ENCODE measurements at regions not wholly inside any gene's neighbourhood (a gene's known extent, or its start where the extent isn't known, plus 50 kb on each side); places are given as distances from the start of the nearest gene placed in this dataset.
"Not testable (repeated sequence)": the region's sequence is repeated elsewhere in the genome, so short reads cannot be mapped to it uniquely, and the experiment has no call there.

DNA sequence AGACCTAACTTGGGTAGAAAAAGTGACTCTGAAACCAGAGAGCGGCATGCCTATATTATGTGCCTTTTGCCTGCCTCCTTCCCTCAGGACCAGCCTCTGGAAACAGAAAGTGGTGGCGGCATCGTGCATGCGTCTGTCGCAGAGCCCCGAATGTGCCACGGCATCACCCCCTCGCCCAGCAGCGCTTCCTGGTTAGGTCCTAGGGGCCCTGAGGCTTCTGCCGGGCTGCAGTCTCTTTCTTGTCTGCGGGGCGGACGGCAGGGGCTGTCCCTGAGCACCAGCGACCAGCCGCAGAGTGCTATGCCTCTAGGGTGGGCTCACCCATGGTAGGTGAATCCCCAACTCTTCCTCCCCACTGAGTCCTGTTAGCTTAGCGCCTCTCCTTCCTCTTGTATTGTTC lies 68.7 kb downstream of the VSIG4 start:
- H3K9me3 Mint-ChIP-seq, result no peaks in the 10 kb centered on the region
- H3K4me1 Mint-ChIP-seq (ENCODE audit: low read depth), result no peaks in the 10 kb centered on the region
- no peak overlapping the region for H3K27ac Mint-ChIP-seq
- H3K36me3 Mint-ChIP-seq (ENCODE audit: low read depth), result no peaks in the 10 kb centered on the region
- no peak overlapping the region for H3K4me3 Mint-ChIP-seq
- no peaks in the 10 kb centered on the region for H3K27me3 Mint-ChIP-seq

DNA sequence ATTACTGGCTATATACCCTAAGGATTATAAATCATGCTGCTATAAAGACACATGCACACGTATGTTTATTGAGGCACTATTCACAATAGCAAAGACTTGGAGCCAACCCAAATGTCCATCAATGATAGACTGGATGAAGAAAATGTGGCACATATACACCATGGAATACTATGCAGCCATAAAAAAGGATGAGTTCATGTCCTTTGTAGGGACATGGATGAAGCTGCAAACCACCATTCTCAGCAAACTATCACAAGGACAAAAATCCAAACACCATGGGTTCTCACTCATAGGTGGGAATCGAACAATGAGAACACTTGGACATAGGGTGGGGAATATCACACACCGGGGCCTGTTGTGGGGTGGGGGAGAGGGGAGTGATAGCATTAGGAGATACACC lies 72.7 kb downstream of the VSIG4 start:
- H3K27me3 Mint-ChIP-seq; H3K4me3 Mint-ChIP-seq; H3K9me3 Mint-ChIP-seq; H3K36me3 Mint-ChIP-seq (ENCODE audit: low read depth); H3K4me1 Mint-ChIP-seq (ENCODE audit: low read depth); H3K27ac Mint-ChIP-seq: not testable (repeated sequence)

DNA sequence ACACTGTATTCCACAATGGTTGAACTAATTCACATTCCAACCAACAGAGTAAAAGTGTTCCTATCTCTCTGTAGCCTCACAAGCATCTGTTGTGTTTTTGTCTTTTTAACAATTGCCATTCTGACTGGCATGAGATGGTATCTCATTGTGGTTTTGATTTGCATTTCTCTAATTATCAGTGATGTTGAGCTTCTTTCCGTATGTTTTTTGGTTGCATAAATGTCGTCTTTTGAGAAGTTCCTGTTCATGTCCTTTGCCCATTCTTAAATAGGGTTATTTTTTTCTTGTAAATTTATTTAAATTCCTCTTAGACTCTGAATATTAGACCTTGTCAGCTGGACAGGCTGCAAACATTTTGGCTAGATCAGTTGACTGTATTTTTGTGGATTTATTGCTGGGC lies 78.2 kb downstream of the VSIG4 start:
- no peaks in the 10 kb centered on the region for H3K4me1 Mint-ChIP-seq (ENCODE audit: low read depth)

DNA sequence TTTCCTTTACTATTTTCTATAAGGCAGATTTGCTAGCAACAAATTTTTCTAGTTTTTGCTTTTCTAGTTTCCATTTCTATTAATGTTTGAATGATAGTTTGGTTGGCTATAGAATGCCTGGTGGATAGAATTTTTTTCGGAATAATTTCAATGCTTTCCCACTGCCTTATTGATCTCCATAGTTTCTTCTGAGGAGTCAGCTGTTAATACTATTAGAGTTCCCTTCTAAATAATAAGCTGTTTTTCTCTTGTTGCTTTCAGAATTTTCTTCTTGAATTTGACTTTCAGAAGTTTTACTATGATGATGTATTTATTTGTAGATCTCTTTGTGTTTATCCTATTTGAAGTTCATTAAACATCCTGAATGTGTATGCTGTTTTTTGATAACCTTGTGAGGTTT lies 91.8 kb downstream of the VSIG4 start:
- H3K36me3 Mint-ChIP-seq (ENCODE audit: low read depth), result no peaks in the 10 kb centered on the region
- no peaks in the 10 kb centered on the region for H3K27me3 Mint-ChIP-seq
- H3K9me3 Mint-ChIP-seq, result peaks cover 20% of the 10 kb centered on the region
- no peak overlapping the region for H3K27ac Mint-ChIP-seq
- H3K4me3 Mint-ChIP-seq, result no peak overlapping the region
- peaks cover 28% of the 10 kb centered on the region for H3K4me1 Mint-ChIP-seq (ENCODE audit: low read depth)

More for the DNA sequence above, 78.2 kb downstream of the VSIG4 start:
- Mint-ChIP-seq H3K36me3 (ENCODE audit: low read depth) (no peaks in the 10 kb centered on the region), H3K4me3 (no peak overlapping the region), H3K27ac (no peak overlapping the region), H3K27me3 (no peaks in the 10 kb centered on the region), H3K9me3 (peaks cover 10% of the 10 kb centered on the region)

DNA sequence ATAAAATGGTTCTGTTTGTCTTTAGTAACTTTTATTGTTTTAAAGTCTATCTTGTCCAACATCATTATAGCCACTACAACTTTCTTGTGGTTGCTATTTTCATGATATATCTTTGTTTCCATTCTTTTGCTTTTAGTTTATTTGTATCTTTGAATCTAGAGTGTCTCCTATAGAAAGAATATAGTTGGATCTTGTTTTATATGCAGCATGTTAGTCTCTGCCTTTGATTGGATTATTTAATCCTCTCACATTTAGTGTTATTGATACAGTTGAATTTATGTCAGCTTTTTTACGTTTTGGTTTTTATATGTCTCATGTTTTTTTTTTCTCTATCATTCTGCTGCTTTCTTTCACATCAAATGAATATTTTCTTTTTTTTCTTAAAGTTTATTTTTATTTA lies 98.1 kb downstream of the VSIG4 start:
- Mint-ChIP-seq H3K27me3 (no peaks in the 10 kb centered on the region), H3K27ac (no peak overlapping the region), H3K36me3 (ENCODE audit: low read depth) (peaks cover 4% of the 10 kb centered on the region), H3K9me3 (peaks cover 19% of the 10 kb centered on the region), H3K4me1 (ENCODE audit: low read depth) (peaks cover 17% of the 10 kb centered on the region), H3K4me3 (no peak overlapping the region)

DNA sequence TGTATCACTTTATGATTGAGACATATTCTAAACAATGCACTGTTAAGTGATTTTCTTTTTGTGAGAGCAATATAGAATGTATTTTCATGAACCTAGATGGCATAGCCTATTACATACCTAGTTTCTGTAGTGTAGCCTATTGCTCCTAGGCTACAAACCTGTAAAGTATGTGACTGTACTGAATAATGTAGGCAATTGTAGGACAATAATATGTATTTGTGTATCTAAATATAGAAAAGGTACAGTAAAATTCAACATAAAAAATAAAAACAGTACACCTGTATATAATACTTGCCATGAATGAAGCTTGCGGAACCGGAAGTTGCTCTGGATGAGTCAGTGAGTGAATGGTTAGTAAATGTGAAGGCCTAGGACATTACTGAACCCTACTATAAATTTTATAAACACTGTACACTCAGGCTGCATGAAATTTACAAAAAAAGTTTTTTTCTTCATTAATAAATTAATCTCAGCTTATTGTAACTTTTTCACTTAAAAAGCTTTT lies 106.7 kb downstream of the VSIG4 start:
- H3K36me3 Mint-ChIP-seq (ENCODE audit: low read depth), result peaks cover 4% of the 10 kb centered on the region
- H3K4me3 Mint-ChIP-seq, result no peak overlapping the region
- H3K27ac Mint-ChIP-seq, result no peak overlapping the region
- H3K27me3 Mint-ChIP-seq, result no peaks in the 10 kb centered on the region
- H3K4me1 Mint-ChIP-seq (ENCODE audit: low read depth), result peaks cover 15% of the 10 kb centered on the region
- H3K9me3 Mint-ChIP-seq, result no peaks in the 10 kb centered on the region

DNA sequence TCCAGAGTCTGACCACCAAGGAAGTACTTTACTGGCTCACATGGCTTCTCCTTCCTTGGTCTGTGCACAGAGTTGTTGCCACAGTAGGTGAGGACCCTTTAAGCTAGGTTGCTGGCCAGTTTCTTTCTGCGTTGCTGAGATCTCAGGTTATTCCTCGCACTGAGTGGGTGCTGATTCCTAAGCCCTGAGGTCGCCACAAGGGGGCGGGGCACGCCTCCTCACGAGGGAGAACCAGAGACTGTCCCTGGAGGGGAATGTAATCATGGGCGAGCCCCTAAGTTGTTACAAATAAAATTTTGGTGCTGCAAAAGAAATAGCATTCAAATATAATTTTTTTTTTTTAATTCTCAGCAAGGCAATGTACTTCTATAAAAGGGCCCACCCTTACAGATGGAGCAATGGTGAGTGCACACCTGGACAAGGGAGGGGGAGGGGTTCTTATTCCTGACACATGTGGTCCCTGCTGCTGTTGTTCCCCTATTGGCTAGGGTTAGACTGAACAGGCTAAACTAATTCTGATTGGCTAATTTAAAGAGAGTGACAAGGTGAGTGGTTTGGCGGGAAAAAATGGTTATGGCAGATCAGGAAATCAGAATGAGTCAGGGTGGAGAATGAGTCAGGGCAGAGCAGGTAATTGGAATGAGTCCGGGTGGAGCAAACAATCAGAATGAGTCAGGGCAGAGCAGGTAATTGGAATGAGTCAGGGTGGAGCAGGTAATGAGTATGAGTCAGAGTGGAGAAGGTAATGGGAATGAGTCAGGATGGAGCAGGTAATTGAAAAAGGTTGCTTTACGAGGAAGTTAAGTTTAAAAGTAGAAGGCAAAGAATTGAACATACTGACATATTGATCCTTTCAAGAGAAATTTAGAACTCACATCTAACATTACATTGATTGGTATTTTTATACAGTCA lies 107.5 kb downstream of the VSIG4 start:
- Mint-ChIP-seq H3K4me1 (ENCODE audit: low read depth) (peaks cover 19% of the 10 kb centered on the region), H3K4me3 (no peak overlapping the region), H3K27me3 (no peaks in the 10 kb centered on the region), H3K36me3 (ENCODE audit: low read depth) (peaks cover 9% of the 10 kb centered on the region), H3K27ac (peak overlapping the region; percentile 30), H3K9me3 (no peaks in the 10 kb centered on the region)

DNA sequence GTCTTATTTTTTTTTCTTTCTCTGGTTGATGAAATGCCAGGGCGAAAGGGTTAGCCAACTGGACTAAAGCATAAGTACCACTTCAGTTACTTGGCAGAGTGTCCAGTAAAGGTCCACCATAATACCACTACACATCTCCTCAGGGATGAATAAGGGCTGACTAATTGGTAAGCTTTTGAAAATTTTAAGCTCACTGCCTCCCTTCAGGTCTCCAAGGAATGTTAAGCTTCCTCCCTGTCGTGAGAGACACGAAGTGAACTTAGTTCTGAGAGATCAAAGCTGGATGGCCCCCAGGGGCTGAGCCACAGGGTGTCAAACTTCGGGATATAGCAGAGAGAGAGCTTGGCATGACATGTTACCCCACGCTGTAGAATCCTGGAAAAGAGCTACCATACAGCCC lies 111.4 kb downstream of the VSIG4 start:
- Mint-ChIP-seq H3K36me3 (ENCODE audit: low read depth) (peaks cover 11% of the 10 kb centered on the region), H3K4me3 (no peak overlapping the region), H3K27me3 (no peaks in the 10 kb centered on the region), H3K4me1 (ENCODE audit: low read depth) (peaks cover 59% of the 10 kb centered on the region), H3K27ac (no peak overlapping the region), H3K9me3 (no peaks in the 10 kb centered on the region)

DNA sequence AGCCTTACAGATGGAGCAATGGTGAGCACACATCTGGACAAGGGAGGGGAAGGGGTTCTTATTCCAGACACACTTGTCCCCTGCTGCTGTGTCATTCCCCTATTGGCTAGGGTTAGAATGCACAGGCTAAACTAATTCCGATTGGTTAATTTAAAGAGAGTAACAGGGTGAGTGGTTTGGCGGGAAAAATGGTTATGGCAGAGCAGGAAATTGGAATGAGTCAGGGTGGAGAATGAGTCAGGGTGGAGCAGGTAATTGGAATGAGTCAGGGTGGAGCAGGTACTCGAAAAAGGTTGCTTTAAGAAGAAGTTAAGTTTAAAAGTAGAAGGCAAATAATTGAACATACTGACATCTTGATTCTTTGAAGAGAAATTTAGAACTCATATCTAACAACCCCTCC lies 112.5 kb downstream of the VSIG4 start:
- peaks cover 63% of the 10 kb centered on the region for H3K4me1 Mint-ChIP-seq (ENCODE audit: low read depth)
- peak overlapping the region; percentile 67 for H3K27ac Mint-ChIP-seq
- not testable (repeated sequence) for H3K4me3 Mint-ChIP-seq; H3K27me3 Mint-ChIP-seq; H3K9me3 Mint-ChIP-seq; H3K36me3 Mint-ChIP-seq (ENCODE audit: low read depth)

DNA sequence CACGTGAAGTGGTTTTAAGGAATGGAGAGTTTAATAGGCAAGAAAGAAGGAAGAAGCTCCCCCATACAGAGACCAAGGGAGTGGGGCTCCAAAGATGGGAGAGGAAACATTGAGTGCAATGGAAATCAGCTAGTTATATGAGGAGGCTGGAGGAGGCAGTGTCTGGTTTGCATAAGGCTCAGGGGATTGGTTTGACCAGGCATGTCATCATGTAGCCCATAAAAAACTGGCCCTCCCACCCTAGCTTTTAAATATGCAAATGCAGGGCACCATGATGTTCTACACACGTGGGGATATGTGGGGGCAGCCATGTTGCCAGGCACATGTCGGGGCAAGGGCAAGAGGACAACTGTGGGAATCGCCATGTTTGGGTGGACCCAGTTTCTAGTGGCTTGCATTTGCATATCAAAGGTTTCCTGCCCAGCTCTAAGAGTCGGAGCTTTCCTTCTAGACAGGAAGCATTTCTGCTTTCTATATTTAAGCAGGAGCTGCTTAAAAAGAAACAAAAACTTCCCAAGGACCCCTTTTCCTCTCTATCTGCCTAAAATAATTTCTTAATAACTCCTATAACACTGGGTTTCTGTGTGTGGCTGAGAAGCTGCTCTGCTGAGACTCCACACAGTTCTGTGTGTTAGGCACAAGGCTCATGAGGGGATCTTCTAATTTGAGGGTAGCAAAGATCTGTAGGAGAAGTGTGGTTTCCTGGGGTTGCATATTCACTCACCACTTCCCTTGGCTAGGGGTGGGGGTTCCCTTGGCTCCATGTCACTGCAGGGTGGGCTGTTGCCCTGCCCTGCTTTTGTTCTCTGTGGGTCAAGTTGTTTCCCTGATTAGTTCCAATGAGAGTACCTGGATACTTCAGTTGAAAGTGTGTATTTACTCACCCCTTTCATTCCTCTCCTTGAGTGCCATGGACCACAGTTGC lies 113.5 kb downstream of the VSIG4 start:
- H3K9me3 Mint-ChIP-seq, result peaks cover 5% of the 10 kb centered on the region
- H3K36me3 Mint-ChIP-seq (ENCODE audit: low read depth), result peaks cover 7% of the 10 kb centered on the region
- peaks cover 61% of the 10 kb centered on the region for H3K4me1 Mint-ChIP-seq (ENCODE audit: low read depth)
- peak overlapping the region; percentile 65 for H3K4me3 Mint-ChIP-seq
- no peaks in the 10 kb centered on the region for H3K27me3 Mint-ChIP-seq
- peak overlapping the region; percentile 84 for H3K27ac Mint-ChIP-seq

DNA sequence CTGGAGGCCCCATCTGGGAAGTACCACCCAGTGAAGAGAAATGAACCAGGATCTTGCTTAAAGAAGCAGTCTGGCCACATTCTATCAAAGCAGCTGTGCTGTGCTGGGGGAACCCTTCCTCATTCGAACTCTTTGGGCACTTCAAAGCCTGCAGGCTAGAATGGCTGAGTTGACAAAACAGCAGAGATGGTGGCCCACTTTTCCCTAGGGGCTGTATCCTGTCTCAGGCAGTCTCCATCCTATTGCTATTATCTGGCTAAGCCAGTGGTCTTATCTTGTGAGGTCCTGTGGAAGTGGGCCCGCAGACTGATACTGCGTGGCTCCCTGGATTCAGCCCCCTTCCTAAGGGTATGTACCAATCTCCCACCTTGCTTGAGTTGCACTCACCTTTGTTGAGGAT lies 114.3 kb downstream of the VSIG4 start:
- H3K36me3 Mint-ChIP-seq (ENCODE audit: low read depth), result peaks cover 7% of the 10 kb centered on the region
- H3K4me3 Mint-ChIP-seq, result peak overlapping the region; percentile 65
- H3K9me3 Mint-ChIP-seq, result peaks cover 5% of the 10 kb centered on the region
- peaks cover 63% of the 10 kb centered on the region for H3K4me1 Mint-ChIP-seq (ENCODE audit: low read depth)
- H3K27ac Mint-ChIP-seq, result peak overlapping the region; percentile 84
- H3K27me3 Mint-ChIP-seq, result no peaks in the 10 kb centered on the region

DNA sequence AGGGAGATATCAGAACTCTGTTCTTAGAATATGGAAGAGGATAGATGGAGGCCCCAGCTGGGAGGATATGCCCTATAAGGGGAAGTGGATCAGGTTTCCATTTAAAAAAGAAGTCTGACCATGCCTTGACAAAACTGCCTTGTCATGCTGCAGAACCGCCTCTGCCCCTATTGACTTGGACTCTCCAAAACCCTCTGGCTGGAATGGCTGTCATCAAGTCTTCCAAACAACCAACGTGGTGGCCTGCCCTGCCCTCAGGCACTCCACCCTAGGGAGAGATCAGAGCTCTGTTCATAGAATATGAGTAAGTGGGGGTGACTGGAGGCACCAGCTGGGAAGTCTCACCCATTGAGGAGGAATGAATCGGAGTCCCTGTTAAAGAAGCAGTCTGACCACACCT lies 114.9 kb downstream of the VSIG4 start:
- Mint-ChIP-seq H3K9me3 (peaks cover 5% of the 10 kb centered on the region), H3K36me3 (ENCODE audit: low read depth) (peaks cover 7% of the 10 kb centered on the region), H3K4me1 (ENCODE audit: low read depth) (peaks cover 63% of the 10 kb centered on the region), H3K27ac (peak overlapping the region; percentile 84), H3K4me3 (peak overlapping the region; percentile 48), H3K27me3 (no peaks in the 10 kb centered on the region)

DNA sequence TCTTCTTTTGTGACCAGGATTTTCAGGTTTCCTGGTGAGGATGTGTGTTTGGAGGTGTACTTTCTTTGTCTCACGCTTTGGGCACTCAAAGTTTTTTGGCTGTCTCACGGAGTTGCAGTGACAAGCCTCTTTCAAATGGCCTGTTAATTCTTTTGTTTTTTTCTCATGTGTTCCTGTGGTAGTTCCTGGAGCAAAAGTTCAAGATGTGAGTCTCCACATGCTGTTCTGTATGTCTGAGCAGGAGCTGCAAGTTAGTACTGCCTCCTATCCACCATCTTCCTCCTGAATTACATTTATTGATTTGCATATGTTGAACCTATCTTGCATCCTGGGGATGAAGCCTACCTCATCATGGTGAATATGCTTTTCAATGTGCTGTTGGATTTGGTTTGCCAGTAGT lies 118.5 kb downstream of the VSIG4 start:
- H3K4me3 Mint-ChIP-seq, result no peak overlapping the region
- no peaks in the 10 kb centered on the region for H3K36me3 Mint-ChIP-seq (ENCODE audit: low read depth)
- H3K27ac Mint-ChIP-seq, result no peak overlapping the region
- peaks cover 48% of the 10 kb centered on the region for H3K4me1 Mint-ChIP-seq (ENCODE audit: low read depth)
- peaks cover 9% of the 10 kb centered on the region for H3K9me3 Mint-ChIP-seq
- H3K27me3 Mint-ChIP-seq, result no peaks in the 10 kb centered on the region

DNA sequence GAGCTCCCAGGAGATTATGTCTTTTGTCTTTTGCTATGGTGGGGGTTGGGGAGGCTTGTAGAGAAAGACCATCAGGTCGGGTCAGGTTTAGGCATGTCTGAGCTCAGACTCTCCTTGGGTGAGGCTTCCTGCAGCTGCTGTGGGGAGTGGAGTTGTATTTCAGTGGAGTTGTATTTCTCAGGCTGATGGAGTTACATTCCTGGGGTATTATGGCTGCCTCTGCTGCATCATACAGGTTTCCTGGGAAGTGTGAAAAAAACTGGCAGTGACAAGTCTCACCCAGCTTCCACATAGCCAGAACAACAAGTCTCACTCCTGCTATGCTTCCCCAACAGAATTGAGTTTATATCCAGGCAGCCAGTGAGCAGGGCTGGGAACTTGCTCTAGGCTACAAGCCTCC lies 119.3 kb downstream of the VSIG4 start:
- Mint-ChIP-seq H3K36me3 (ENCODE audit: low read depth) (no peaks in the 10 kb centered on the region), H3K27me3 (no peaks in the 10 kb centered on the region), H3K9me3 (peaks cover 9% of the 10 kb centered on the region), H3K27ac (no peak overlapping the region), H3K4me1 (ENCODE audit: low read depth) (peaks cover 40% of the 10 kb centered on the region), H3K4me3 (no peak overlapping the region)

DNA sequence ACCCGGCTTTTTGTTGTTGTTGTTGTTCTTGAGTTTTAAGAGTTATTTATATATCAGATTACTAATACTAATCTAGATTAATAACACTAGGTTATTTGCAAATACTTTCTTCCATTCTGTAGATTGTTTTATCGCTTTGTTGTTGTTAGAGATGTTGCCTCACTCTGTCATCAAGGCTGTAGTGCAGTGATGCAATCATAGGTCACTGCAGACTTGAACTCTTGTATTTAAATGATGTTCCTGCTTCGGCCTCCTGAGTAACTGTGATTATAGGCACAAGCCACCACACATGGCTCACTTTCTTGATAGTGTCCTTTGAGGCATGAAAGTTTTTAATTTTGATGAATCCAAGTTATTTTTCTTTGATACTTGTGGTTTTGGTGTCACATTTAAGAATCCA lies 129.0 kb downstream of the VSIG4 start:
- H3K27ac Mint-ChIP-seq, result no peak overlapping the region
- H3K36me3 Mint-ChIP-seq (ENCODE audit: low read depth), result no peaks in the 10 kb centered on the region
- H3K4me1 Mint-ChIP-seq (ENCODE audit: low read depth), result no peaks in the 10 kb centered on the region
- no peak overlapping the region for H3K4me3 Mint-ChIP-seq
- H3K27me3 Mint-ChIP-seq, result no peaks in the 10 kb centered on the region
- peaks cover 8% of the 10 kb centered on the region for H3K9me3 Mint-ChIP-seq
